Amniotic epithelial cell (primary cell): ENCODE measurements at regions not wholly inside any gene's neighbourhood (a gene's known extent, or its start where the extent isn't known, plus 50 kb on each side); places are given as distances from the start of the nearest gene placed in this dataset.
A peak's percentile ranks its signal among the peaks of the same experiment; 100 is the strongest.

Experiments used
- DNase-seq: peaks from one replicate; pipeline ENCODE4 v3.0.0-alpha.2; 2010; ENCODE audit warnings: low read depth

DNA sequence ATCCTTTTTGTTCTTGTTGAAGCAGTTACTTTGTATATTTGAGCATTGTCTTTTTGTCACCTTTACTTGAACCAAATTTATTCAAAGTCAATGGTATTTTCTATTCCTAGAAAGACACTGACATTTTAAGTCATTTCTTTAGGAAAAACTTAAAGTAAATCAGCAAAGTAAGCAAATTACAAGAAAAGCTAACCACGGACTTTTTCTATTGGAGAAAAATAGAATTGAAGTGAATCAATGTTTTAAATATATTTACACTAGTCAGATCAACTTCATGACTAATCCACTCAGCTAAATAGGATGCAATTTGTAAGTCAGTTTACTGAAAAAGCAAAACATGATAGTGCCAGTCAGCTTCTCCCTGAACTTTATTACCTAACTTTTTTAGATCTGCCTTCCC is 733.8 kb upstream of the ALCAM start:
- no peak for DNase-seq

DNA sequence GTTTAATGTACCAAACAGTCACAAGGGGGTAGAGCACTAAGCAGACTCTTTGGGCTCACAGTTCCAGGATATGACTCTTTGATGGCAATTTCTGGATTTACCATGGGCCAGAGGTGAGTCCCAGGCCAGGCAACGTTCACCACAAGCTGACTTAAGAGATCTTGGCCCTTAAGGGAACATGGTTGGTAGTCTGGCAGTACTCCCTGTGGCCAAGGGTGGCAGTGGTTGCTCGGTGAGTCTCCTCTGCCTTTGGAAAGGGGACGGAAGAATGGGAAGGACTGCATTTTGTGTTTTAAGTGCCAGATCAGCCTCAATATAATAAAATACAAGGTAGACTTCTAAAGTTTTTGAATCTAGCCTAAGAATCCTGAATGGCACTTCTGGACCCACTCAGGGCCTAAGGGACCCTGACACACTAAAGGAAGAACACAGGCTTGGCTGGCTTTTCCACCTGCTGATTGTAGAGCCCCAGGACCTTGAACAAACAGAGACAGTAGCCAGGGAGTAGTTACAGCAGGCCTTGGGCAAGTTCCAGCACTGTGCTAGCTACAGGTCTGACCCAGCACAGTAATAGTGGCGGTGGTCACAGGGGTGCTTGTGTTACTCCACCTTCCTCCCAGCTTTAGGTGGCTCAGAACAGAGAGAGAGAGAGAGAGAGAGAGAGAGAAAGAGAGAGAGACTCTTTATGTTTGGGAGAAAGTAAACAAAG is 730.7 kb upstream of the ALCAM start:
- DNase-seq, result no peak

- DNase-seq, result no peak
Observed at GRCh38 chr3:104642827-104643226, 723.9 kb upstream of the ALCAM start.

DNA sequence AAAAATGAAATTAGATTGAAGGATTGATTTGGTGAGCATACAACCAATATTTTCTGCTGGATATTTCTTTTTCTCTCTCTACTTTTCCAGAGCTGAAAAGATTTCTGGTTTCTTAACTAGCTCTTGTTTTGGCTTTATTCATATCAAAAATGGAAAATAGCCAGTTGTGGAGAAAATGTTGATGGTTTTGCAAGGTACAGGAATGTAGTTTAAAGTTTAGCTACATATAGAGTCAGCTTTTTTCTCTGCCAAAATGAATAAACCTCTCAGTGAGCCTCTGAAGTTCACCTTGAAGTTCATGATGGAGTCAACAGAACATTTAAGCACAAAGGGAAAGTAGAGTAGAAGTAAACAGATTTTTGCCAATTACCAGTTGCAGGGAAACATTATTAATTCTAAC is 720.5 kb upstream of the ALCAM start:
- DNase-seq, result no peak

- DNase-seq, result no peak
Observed at GRCh38 chr3:104648823-104649222, 717.9 kb upstream of the ALCAM start.

DNA sequence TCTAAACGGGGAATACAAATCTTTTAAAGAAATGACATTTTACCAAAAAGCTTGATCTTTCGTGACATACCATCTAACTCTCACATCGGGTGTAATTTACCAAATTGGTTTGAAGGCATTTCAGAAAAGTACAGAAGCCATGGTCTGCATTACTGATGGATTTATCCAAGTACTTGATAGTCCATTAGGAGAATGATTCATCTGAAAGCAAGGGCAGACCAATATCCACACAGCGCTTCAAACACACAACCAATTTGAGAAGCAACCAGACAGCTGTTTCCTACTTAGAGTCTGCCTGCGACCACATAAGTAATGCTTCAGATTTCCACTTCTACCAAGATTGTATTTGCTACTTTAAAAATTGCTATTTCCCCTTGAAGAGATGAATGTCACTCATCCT is 697.6 kb upstream of the ALCAM start:
- no peak for DNase-seq

GRCh38 chr3:104672331-104672730 is 694.4 kb upstream of the ALCAM start:
- no peak for DNase-seq

DNA sequence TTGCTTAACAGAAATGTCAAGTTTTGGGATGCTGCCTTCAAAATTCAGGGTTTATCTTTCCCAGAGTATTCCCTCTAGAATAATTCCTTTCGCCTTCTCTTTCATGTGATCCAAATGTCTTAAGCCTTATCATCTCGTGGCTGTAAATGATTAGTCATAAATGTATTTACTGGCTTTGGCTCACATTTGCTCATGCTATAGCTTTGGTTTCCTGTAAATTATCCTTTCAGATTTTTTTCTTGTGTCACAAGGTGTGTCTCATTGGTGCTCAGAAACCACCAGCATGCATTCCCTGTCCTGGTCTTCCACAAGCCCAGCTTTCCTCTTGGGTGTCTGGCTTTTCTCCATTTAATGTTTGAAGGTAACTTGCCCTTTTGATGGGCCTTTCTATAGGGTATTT is 692.7 kb upstream of the ALCAM start:
- DNase-seq, result peak; percentile 26

DNA sequence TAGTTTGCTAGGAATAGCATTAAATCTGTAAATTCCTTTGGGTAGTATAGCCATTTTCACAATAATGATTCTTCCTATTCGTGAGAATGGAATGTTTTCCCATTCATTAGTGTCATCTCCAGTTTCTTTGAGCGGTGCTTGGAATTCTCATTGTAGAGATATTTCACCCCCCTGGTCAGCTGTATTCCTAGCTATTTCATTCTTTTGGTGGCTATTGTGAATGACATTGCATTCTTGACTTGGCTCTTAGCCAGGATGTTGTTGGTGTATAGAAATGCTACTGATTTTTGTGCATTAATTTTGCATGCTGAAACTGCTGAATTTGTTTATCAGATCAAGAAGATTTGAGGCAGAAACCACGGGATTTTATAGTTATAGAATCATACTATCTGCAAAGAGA is 690.5 kb upstream of the ALCAM start:
- peak; percentile 15 for DNase-seq

GRCh38 chr3:104677932-104678331 is 688.8 kb upstream of the ALCAM start:
- DNase-seq, result no peak

GRCh38 chr3:104685492-104685891 is 681.2 kb upstream of the ALCAM start:
- DNase-seq, result no peak

DNA sequence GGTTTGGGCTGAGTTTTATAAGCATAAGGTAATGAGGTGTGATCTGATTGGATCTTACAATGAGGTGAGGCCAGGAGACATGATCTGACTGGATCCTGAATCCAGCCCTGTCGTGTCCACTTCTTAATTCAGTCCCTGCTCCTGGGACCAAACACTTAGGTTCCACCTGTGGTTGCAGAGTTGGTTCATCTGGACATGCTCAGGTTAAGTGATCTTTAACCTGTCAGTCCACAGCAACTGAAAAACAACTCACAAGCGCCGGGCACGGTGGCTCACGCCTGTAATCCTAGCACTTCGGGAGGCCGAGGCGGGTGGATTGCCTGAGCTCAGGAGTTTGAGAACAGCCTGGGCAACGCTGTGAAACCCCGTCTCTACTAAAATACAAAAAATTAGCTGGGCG is 679.3 kb upstream of the ALCAM start:
- DNase-seq, result no peak

DNA sequence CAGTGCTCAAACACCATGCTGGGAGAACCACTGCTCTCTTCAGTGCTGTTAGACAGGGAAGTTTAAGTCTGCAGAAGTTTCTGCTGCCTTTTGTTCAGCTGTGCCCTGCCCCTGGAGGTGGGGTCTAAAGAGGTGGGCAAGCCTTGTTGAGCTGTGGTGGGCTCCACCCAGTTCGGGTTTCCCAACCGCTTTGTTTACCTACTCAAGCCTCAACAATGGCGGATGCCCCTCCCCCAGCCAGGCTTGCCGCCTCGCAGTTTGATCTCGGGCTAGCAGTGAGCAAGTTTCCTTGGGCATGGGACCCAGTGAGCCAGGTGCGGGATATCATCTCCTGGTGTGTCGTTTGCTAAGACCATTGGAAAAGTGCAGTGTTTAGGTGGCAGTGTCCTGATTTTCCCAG is 670.2 kb upstream of the ALCAM start:
- no peak for DNase-seq

GRCh38 chr3:104711406-104711805 is 655.3 kb upstream of the ALCAM start:
- no peak for DNase-seq

- no peak for DNase-seq
Observed at GRCh38 chr3:104715972-104716371, 650.7 kb upstream of the ALCAM start.

DNA sequence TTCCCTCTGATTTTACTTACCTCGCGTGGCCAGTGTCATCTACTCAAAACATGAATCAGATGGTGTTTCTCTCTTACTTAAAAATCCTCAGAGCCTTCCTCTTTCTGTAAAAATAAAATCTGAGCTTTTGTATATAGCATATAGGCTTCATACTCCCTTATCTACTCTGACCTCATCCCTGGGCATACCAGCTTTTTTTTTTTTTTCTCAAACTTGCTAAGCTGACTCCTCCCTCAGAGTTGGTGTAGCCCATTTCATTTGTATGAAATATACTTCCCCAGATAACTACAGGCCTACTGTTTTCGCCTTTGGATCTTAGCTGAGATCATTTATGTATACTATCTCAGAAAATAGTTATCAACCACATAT is 648.9 kb upstream of the ALCAM start:
- peak; percentile 71 for DNase-seq

- no peak for DNase-seq
Observed at GRCh38 chr3:104723000-104723399, 643.7 kb upstream of the ALCAM start.

GRCh38 chr3:104731074-104731473 is 635.6 kb upstream of the ALCAM start:
- no peak for DNase-seq

DNA sequence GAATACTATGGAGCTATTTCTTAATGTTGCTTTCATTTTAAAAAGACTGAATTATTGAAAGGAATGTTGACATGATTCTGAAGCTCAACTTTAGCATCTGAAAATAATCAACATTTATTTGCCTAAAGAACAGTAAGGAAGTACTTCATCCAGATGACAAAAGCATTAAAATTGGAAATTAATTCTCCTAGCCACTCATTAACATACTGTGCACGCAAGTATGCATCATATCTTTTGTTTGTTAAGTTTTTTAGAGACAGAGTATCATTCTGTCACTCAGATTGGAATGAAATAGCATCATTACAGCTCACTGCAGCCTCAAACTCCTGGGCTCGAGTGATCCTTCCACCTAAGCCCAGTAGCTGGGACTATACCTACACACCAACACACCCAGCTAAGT is 632.1 kb upstream of the ALCAM start:
- no peak for DNase-seq

- peak; percentile 42 for DNase-seq
Observed at GRCh38 chr3:104735691-104736090, 631.0 kb upstream of the ALCAM start.

DNA sequence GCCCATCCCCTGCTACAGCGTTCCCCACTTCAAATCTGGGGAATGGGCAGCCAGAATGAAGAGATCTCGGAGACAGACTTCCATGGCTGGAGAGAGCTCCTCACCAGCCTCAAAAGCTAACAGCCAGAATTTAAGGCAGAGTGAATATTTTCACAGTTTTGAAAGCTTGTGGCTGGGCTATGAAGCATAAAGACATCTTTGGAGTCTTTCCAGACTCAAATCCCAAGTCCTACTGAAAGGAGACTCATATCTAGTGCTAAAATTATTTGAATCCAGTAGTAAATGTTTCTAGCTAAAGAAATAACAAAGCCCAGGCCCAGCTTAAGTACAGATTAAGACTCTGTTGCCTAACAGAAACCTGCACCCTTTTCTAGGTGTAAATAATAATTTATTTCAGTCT is 628.4 kb upstream of the ALCAM start:
- DNase-seq, result peak; percentile 7

DNA sequence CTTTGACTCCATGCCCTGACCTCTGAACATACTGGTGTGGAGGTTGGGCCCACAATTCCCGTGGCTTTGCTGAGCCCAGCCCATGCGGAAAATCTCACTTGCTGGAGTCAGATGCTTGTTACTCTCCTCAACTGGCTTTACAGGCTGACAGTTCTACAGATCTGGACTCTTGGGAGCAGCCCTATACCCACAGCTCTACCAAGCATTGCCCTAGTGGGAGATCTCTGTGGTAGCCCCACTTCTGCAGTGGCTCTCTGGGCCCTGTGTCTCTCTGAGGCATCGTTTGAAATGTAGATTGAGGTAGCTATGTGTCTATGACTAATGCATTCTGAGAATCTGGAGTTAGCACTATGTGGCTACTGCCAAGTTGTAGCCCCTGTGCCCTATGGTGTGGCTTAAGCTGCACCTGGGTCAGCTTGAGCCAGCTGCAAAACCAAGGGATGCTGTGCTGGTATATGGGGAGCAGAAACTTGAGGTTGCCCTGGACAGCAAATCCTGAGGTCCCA is 625.8 kb upstream of the ALCAM start:
- no peak for DNase-seq

DNA sequence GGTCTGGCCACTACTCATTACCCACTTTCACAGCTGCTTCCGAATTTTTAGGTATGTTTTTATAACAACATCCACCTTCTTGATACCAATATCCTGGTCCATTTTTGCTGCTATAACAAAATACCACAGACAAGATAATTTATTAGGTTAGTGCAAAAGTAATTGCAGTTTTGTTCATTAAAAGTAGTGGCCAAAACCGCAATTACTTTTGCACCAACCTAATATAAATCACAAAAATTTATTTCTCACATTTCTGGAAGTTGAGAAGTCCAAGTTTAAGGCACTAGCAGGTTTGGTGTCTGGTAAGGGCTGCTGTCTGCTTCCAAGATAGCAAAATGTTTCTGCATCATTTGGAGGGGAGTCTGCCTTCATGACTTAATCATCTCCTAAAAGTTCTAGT is 624.7 kb upstream of the ALCAM start:
- no peak for DNase-seq

- no peak for DNase-seq
Observed at GRCh38 chr3:104745313-104745712, 621.4 kb upstream of the ALCAM start.

GRCh38 chr3:104746056-104746455 is 620.7 kb upstream of the ALCAM start:
- DNase-seq, result no peak
